Lower leg skin (tissue), 4 donors: ENCODE measurements at regions not wholly inside any gene's neighbourhood (a gene's known extent, or its start where the extent isn't known, plus 50 kb on each side); places are given as distances from the start of the nearest gene placed in this dataset.

Source experiments
- DNase-seq, 2 donors: peaks; one replicate each; pipeline ENCODE4 v3.0.0-alpha.2; 2019; ENCODE audit warnings: low spot score in 2 of 2
- H3K4me3 ChIP-seq: fragments of 200-600 bp; sonication (generic); 2 replicates; pipeline ENCODE4 v1.5.1; 2017; ENCODE audit warnings: mild to moderate bottlenecking, low read depth; ENCODE audit not compliant: poor library complexity, severe bottlenecking
- POLR2A ChIP-seq, 2 donors: fragments of 450-650 bp; IDR thresholded peaks; one replicate each; pipeline ENCODE4 v1.6.1; 2016 to 2017; ENCODE audit warnings: antibody characterized with exemption in 2 of 2, mild to moderate bottlenecking in 1 of 2, moderate library complexity in 1 of 2
- WGBS, 2 donors: methylation state at CpG; one replicate each; pipeline ENCODE4 v1.1.5; 2018; 5-methylcytosine and 5-hydroxymethylcytosine counted together
- intact Hi-C: fragments of 100-400 bp; cut with DNase I; formaldehyde crosslinking; loops from one replicate; pipeline ENCODE4 v1.15.0; 2023; ENCODE audit warnings: low total_unique reads
- TF ChIP-seq, protein P1 (sequence below), 3 donors: fragments of 450-650 bp; IDR thresholded peaks; one replicate each; pipeline ENCODE4 v1.5.1; 2016; ENCODE audit warnings: antibody characterized with exemption in 3 of 3, mild to moderate bottlenecking in 3 of 3, moderate library complexity in 2 of 3

DNA sequence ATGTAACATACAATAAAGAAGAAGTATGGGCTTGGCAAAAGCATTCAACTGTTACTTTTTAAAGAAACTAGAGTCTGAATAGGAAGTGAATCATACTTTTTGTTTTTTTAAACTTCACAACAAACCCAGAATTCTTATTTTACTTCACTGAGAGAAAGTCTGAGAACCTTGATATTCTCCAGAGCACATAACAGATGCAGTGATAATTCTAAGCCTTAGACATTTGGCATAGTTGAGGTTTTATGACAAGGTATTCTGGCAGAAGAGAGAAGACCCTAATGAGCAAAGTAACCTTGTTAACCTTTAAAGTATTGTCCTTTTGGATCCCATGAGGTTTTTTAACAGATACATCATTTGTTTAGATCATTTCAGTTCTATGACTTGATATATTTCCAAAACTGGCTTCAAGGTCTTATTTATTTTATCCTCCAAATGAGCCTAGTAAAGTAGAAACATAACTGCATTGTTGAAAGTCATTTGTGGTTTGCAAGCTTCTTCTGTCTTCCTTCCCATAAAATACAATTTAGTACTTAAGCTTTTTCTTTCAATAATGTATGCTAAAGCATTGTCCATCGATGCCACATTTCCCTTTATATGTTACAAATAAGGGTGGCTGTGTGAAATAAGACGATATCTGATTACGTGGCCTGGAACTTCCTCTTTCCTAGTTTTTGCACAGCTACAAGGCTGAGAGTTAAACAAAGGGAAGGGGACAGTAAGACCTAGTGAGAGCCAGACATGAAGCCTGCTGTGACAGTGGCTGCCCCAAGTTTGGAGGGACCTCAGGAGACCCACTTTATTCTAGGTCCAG, 86.1 kb upstream of the ITPRID2 start:
- 43 to 61% methylated on average over 3 of the region's 3 CpGs for WGBS, 2 donors
- no peak overlapping the region for H3K4me3 ChIP-seq
- TF ChIP-seq, protein P1, sequence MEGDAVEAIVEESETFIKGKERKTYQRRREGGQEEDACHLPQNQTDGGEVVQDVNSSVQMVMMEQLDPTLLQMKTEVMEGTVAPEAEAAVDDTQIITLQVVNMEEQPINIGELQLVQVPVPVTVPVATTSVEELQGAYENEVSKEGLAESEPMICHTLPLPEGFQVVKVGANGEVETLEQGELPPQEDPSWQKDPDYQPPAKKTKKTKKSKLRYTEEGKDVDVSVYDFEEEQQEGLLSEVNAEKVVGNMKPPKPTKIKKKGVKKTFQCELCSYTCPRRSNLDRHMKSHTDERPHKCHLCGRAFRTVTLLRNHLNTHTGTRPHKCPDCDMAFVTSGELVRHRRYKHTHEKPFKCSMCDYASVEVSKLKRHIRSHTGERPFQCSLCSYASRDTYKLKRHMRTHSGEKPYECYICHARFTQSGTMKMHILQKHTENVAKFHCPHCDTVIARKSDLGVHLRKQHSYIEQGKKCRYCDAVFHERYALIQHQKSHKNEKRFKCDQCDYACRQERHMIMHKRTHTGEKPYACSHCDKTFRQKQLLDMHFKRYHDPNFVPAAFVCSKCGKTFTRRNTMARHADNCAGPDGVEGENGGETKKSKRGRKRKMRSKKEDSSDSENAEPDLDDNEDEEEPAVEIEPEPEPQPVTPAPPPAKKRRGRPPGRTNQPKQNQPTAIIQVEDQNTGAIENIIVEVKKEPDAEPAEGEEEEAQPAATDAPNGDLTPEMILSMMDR (IDR thresholded peaks at IDR 0.05): no peak
- TF ChIP-seq POLR2A (IDR thresholded peaks at IDR 0.05): no peak
- no peak for DNase-seq
- intact Hi-C loops: no loop called here

GRCh38 chr2:181806039-181806392, 85.5 kb upstream of the ITPRID2 start:
- H3K4me3 ChIP-seq: no peak overlapping the region
- no peak for DNase-seq
- no peak for TF ChIP-seq POLR2A (IDR thresholded peaks at IDR 0.05)
- TF ChIP-seq, protein P1 (IDR thresholded peaks at IDR 0.05): no peak
- intact Hi-C loops: no loop called here
- WGBS, 2 donors: 14 to 19% methylated on average over 1 of the region's 1 CpG

DNA sequence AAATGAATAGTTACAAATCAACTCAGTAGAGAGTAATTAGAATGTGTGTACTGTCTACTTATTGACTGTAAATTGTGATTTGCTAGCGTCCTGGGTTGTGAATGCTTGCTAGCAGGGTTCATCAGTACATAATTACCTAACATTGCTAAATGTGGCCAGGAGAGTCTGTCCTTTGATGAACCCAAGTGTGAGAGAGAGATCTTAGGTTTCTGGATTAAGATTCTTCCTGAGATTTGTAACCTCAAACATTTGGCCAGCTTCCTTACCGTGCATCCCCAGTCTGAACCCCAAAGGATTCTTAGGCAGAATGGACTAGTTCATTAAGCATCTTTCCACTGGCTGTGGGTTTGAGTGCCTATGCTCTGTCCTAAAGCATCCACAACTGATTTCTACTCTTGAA, 84.0 kb upstream of the ITPRID2 start:
- no peak for TF ChIP-seq POLR2A (IDR thresholded peaks at IDR 0.05)
- TF ChIP-seq, protein P1 (IDR thresholded peaks at IDR 0.05): no peak
- intact Hi-C loops: no loop called here
- H3K4me3 ChIP-seq: no peak overlapping the region
- no peak for DNase-seq
- WGBS, 2 donors: 64 to 79% methylated on average over 2 of the region's 2 CpGs

- H3K4me3 ChIP-seq: no peak overlapping the region
- no peak for DNase-seq
- 41 to 50% methylated on average over 9 of the region's 9 CpGs for WGBS, 2 donors
- intact Hi-C loops: no loop called here
- TF ChIP-seq, protein P1 (IDR thresholded peaks at IDR 0.05): no peak
- TF ChIP-seq POLR2A (IDR thresholded peaks at IDR 0.05): no peak
Observed at GRCh38 chr2:181810823-181811695, 80.5 kb upstream of the ITPRID2 start.

GRCh38 chr2:181812106-181812743, 79.3 kb upstream of the ITPRID2 start:
- TF ChIP-seq, protein P1 (IDR thresholded peaks at IDR 0.05): no peak
- no peak for TF ChIP-seq POLR2A (IDR thresholded peaks at IDR 0.05)
- no peak for DNase-seq
- 31 to 34% methylated on average over 2 of the region's 2 CpGs for WGBS, 2 donors
- intact Hi-C loops: no loop called here
- no peak overlapping the region for H3K4me3 ChIP-seq
